ENCODE measurements at regions not wholly inside any gene's neighbourhood (a gene's known extent, or its start where the extent isn't known, plus 50 kb on each side); places are given as distances from the start of the nearest gene placed in this dataset.

DNA sequence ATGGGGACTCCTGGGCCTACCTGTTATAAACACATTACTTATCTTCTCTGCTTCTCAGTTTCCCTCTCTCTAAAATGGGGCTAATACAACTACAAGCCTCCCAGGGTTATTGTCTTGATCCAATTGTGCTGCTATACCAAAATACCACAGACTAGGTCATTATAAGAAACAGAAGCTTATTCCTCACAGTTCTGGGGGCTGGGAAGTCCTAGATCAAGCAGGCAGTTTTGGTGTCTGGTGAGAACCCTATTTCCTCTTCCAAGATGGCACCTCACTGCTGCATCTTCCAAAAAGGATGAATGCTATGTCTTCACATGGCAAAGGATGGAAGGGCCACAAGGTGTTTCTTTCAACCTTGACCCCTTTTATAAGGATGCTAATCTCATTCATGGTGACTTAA lies 732.9 kb upstream of the TBX3 start:
- no peak for DNase-seq

DNA sequence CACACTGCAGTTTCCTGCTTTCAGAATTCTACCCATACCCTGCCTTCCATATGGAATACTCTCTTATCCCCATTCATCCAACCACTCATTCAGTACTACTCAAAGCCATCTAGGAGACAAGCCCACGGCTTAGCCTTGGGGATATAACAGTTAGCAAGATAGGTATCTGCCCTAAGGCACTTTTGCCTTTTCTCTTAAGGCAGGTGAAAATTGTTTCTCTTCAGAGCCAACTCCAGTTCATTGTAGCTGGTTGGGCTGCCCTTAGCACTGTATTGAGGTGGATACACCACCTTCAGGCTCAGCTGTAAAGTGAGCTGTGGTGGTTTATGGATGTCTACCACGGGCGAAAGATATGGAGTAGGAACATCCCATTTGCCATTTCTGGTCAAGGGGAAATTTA lies 729.7 kb upstream of the TBX3 start:
- DNase-seq = no peak

DNA sequence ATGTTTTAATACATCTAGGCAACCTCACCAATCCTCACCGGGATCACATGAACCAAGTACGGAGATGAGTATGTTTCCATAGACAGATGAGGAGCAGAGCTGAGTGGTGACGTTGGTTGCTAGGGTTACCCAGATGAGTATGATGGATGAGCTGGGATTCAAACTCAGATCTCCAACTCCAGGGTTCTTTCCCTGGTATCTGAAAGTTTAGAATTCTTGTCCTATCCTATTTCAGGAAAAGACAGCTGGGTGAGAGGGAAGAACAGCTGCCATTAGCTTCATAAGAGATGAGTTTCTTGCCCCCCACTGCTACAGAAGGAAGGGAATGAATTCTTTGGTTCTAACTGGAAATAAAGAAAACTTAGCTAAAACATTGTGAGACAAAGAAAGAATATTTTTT lies 728.9 kb upstream of the TBX3 start:
- DNase-seq = no peak

DNA sequence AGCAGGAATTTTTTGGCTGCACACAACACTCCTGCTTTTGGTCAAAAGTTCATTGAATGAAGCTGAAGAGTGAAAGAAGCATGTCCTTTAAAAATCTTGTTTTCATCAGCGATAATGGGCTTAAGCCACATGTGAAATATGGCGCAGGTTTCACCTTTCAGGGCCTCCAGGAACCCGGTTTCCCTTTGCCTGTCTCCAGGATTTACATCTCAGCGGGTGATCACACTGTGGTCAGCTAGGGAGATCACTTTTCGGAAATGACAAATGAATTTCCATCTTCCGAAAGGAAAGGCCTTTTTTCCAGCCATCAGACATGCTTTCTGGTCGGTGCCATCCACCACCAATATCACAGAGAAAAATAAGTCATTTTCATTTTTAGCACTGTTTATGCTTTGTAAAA lies 727.1 kb upstream of the TBX3 start:
- no peak for DNase-seq

DNA sequence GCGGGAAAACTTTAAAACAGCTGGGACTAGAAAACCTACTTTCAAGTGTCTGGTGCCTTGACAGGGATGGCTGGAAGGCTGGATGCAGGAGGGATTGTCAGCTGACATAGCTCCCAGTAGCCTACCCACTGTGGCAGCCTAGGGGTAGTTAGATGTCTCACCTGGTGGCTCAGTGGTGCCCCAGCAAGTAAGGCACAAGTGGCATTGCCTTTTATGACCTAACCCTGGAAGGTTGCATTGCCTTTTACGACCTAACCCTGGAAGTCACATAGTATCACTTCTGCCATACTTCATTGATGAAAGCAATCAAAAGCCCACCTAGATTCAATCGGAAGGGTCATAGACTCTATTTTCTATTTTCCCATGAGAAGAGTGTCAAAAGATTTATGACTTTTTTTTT lies 724.7 kb upstream of the TBX3 start:
- no peak for DNase-seq

GRCh38 chr12:115407723-115408122 lies 723.7 kb upstream of the TBX3 start:
- no peak for DNase-seq

- DNase-seq = no peak
Measured at GRCh38 chr12:115407036-115407435, 723.1 kb upstream of the TBX3 start.

DNA sequence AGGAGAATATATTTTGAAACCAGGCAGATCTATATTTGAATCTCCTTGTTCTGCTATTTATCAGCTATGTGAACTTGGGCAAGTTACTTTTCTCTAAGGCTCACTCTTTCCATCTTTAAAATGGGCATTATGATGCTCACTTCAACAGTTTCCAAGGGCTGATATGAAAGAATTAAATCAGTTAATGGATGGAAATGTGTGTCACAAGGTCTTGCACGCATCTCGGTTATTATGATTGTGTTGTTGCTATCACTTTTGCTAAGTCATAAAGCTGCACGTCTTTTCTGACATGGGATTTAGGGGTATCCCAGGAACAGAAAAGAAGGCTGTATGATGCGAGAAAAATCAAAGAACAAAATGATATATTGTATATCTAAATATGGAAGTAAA lies 721.5 kb upstream of the TBX3 start:
- DNase-seq = no peak

DNA sequence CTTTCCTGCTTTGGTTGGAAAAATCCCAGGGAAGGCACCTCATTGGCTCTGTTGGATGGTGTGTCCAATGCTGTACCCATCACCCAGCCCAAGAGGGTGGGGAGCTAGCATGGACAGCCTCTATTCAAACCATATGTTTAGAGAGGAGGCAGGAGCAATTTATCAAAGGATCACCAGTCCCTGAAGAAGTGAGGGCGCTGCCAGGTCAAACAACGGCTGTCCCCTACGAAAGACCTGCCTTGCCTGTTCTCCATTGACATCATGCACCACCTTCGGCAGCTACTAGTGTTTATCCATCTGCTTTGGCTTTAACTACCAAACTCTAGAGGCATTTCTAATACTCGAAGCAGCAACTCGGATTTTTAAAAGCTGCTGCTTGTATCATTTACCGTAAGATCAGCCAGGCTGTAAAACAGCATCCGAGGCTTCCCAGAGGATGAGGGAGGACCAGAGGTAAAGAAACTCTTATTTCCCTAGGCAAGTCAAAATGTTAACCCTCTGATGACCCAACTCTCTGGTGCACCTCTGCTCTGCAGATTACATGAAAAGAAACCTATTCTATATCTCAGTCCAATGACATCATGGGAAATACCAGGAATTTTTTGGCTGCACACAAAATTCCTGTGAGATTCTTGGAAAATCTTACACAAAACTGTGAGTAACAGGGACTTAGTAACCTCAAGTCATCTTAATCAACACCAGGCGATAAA lies 720.9 kb upstream of the TBX3 start:
- no peak for DNase-seq

DNA sequence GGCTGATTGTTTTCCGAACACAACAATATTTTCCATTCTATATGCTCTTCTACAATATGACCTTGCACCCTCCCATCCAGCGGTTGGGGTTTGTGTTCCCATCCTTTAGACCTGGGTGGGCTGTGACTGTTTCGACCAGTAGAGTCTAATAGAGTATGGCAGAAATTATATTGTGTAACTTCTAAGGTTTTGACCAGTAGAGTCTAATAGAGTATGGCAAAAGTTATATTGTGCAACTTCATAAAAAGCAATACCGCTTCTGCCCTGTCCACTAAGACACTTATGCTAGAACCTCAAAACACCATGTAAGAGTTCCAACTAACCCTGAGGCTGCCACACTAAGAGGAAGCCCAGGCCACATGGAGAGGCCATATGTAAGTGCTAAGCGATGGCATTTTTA lies 719.7 kb upstream of the TBX3 start:
- DNase-seq = no peak

DNA sequence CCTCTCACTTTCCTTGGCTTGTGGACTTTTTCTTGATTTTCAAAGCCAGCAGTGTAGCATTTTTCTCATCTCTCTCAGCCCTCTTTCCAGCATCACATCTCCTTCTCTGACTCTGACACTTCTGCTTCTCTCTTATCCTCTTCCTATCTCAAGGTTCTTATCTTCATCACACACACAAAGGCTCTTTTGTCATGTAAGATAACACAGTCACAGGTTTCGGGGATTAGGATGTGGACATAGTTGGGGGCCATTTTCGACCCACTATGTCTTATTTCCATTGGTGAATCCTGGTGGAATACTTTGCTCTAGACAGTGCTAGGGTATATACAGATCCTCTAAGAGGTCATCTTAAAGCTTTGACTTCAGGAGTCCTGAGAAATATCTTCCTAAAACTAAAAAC lies 719.3 kb upstream of the TBX3 start:
- DNase-seq = no peak

DNA sequence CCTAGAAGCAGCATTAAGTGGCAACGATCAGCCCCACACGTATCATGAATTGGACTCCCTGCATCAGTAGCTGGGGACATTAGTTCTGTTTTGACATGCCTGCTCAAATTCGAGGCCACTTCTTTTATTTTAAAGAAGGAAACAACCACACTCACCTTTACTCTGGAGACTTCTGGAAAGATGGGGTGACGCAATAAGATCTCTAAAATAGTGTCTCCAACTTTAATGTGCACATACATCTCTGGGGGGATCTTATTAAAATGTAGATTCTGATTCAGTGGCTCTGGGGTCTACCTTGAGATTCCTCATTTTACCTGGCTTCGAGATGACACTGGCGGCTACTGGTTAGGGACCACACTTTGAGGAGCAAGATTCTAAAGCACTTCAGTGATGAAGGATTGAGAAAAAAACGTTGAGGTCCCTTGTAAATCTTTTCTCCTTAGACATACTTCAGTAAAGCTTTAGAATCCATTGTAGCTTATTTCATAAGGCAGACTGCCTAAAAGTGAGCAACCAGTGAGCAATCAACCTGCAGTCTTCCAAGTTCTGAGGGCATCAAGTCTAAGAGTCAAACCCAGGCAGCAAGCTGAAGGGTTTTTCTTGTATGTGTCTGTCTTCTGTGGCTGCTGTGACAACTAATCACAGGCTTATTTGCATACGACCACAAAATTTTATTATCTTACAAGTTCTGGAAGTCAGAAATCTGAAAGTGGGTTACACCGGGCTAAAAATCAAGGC lies 718.6 kb upstream of the TBX3 start:
- no peak for DNase-seq

DNA sequence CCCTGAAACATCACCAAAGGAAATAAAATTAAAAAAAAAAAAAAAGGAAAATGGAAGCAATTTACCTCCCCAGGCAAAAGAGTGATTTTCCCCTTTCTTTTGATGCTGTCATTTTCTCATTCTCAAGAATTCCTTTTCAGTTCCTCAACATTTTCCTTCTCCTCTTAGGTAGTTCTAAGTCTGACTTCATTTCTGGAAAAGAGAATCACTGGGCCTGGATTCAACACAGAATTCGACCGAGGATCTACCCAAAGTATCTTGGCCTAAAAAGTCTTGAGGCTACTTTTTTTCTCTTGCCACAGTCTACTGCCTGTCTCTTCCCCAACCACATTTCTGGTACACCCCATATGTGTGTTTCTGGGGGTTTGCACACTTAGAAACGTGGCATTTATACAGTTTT lies 717.8 kb upstream of the TBX3 start:
- no peak for DNase-seq

GRCh38 chr12:115400011-115400410 lies 716.0 kb upstream of the TBX3 start:
- no peak for DNase-seq

GRCh38 chr12:115398311-115398781 lies 714.4 kb upstream of the TBX3 start:
- no peak for DNase-seq

- DNase-seq = no peak
Measured at GRCh38 chr12:115396567-115396966, 712.6 kb upstream of the TBX3 start.

DNA sequence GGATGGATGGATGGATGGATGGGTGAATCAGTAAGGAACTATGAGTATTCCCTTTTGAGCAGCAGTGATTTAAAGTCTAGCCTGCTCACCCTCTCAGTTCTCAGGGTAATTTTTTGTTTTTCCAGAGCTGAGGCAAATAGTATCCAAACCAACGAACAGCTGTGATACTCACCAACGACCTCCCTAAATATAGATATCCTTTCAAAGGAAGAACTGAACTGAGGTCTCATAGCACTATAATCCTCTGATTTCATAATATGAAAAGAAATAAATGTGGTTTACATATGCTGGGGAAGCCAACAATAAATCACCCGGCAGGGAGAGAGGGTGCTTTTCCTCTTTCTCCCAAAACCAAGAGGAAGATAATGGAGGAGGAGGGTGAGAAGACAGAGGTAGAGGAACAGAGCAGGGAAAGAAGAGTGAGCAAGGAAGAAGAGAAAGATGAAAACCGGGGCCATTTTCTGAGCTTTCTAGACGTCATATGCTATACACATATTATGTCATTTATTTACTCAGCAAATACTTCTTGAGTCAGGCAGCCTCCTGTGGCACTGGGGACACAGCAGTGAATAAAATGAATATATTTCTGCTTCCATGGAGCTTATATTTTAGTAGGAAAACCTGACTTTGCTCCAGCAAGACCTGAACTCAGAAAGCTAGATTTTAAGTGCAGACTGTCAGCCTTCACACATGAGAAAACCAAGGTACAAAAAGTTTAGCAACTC lies 710.7 kb upstream of the TBX3 start:
- DNase-seq = no peak

GRCh38 chr12:115388139-115388538 lies 704.2 kb upstream of the TBX3 start:
- DNase-seq = no peak

GRCh38 chr12:115387467-115387901 lies 703.5 kb upstream of the TBX3 start:
- no peak for DNase-seq

DNA sequence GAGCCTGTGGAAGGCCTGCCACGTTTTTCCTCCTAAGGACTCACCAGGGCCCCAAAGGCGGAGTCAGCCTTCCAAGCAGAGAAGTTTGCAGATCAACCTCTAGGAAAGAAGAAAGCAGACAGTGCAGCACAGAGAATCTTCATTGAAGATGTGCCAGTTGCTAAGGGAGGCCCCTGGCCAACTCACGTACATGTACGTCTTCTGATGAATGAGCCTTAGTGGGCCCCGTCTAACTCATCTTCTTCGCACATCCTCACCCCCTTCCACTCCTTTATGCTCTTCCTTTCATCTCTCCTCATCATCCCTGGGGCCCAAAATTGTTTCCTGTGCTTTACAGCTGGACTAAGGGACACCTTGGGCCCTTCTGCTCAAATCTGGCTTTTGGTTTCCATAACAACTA lies 703.0 kb upstream of the TBX3 start:
- no peak for DNase-seq

- DNase-seq = no peak
Measured at GRCh38 chr12:115385141-115385540, 701.2 kb upstream of the TBX3 start.

GRCh38 chr12:115384391-115384790 lies 700.4 kb upstream of the TBX3 start:
- DNase-seq = no peak

DNA sequence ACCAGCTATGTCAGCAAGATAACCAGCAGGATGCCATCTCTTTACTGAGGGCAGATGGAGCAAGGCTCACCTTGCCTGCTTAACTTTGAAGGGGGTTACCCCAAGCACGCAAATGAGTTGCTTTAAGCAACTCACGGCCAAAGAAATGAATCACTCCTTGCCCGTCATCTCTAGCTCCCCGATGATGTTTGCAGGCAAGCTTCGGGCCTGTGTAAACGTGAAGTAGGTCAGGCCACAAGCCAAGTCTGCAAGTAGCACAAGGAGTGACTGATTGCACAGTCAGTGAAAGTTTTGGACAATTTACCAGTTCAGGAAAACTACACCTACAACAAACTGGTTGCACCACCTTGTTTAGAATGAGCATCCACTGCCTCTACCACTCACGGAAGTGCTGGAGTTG lies 699.7 kb upstream of the TBX3 start:
- no peak for DNase-seq

GRCh38 chr12:115382681-115383080 lies 698.7 kb upstream of the TBX3 start:
- DNase-seq = no peak

Data from GOT3 (cell line).